ENCODE measurements at regions not wholly inside any gene's neighbourhood (a gene's known extent, or its start where the extent isn't known, plus 50 kb on each side); places are given as distances from the start of the nearest gene placed in this dataset.

DNA sequence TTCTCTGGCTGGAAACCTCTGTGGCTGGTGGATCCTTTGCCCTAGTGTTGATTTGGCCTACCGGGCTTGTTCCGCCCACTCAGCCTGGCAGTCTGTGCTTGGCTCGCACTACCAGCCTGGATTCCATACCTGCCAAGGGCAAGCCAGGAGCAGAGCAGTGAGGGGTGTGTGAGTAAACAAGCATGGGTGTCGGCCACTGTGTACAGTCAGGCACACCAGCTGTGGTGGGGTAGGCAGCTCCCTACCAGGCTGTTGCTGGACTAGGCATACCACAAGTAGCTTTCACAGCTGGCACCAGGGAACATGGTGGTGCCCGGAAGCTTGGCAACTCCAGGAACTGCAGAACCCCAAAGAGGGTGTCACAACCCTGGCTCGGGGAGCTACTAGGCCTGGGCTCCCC, 942.9 kb upstream of the LRRN3 start:
- intact Hi-C loops (cut with DNase I) = no loop called here
- no peak for ATAC-seq
- WGBS, 3 donors = 85 to 89% (median 88%) methylated on average over 6 of the region's 6 CpGs

DNA sequence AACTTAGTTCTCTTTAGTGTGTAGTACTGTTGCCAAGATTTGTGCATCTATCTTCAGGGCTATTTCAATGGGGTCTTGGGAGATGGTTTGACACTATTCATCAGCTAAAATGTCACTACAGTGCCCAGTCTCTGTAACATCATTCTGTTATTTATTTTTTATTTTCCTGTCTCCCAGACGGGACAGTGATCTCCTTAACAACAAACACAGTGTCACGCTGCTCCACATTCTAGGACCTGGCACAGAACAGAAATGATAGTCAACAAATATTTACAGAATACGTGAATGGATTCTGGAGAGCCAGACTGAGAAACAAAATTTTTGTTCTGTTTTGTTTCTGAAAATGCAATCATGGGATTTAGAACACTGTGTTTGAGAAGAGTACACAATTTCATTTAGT, 937.7 kb upstream of the LRRN3 start:
- no peaks in the 10 kb centered on the region for H3K27me3 ChIP-seq (ENCODE audit: insufficient read depth in 3 of 3, low read length in 2 of 3)
- 53 to 67% (median 56%) methylated on average over 3 of the region's 3 CpGs for WGBS, 3 donors
- no peak overlapping the region for H3K27ac ChIP-seq
- H3K4me1 ChIP-seq = no peaks in the 10 kb centered on the region
- no peaks in the 10 kb centered on the region for H3K36me3 ChIP-seq (ENCODE audit: insufficient read depth in 1 of 2, low read depth in 1 of 2)
- no peak for DNase-seq
- H3K4me3 ChIP-seq = no peak overlapping the region
- H3K9me3 ChIP-seq = peaks cover 6% of the 10 kb centered on the region
- TF ChIP-seq, protein P1, sequence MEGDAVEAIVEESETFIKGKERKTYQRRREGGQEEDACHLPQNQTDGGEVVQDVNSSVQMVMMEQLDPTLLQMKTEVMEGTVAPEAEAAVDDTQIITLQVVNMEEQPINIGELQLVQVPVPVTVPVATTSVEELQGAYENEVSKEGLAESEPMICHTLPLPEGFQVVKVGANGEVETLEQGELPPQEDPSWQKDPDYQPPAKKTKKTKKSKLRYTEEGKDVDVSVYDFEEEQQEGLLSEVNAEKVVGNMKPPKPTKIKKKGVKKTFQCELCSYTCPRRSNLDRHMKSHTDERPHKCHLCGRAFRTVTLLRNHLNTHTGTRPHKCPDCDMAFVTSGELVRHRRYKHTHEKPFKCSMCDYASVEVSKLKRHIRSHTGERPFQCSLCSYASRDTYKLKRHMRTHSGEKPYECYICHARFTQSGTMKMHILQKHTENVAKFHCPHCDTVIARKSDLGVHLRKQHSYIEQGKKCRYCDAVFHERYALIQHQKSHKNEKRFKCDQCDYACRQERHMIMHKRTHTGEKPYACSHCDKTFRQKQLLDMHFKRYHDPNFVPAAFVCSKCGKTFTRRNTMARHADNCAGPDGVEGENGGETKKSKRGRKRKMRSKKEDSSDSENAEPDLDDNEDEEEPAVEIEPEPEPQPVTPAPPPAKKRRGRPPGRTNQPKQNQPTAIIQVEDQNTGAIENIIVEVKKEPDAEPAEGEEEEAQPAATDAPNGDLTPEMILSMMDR (IDR thresholded peaks at IDR 0.05) = no peak
- no peak for ATAC-seq
- intact Hi-C loops (cut with DNase I) = no loop called here

More for the DNA sequence above, 942.9 kb upstream of the LRRN3 start:
- DNase-seq = no peak
- Histone ChIP-seq H3K4me3 (no peak overlapping the region), H3K4me1 (no peaks in the 10 kb centered on the region), H3K27me3 (ENCODE audit: insufficient read depth in 3 of 3, low read length in 2 of 3) (no peaks in the 10 kb centered on the region), H3K27ac (no peak overlapping the region), H3K9me3 (peaks cover 15% of the 10 kb centered on the region), H3K36me3 (ENCODE audit: insufficient read depth in 1 of 2, low read depth in 1 of 2) (no peaks in the 10 kb centered on the region)
- TF ChIP-seq, protein P1 (IDR thresholded peaks at IDR 0.05) = no peak

DNA sequence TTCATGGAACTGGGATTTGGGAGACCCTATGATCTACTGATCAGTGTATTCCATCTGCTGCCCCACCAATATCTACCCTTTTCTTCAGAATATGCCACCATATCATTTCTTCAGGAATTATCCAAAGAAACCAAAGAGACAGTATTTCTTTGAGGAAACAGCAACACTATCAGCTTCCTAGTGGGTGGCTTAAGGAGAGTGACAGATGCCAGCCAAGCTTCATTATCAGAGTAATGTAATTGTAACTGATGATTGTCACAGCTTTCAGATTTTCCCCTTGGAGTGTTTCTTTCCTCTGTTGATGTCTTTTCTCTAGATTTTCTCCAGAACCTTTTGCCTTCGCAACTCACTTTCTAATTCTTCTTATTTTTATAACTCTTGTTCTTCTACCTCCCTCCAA, 934.4 kb upstream of the LRRN3 start:
- H3K4me3 ChIP-seq = no peak overlapping the region
- ATAC-seq (no peak), DNase-seq (no peak)
- H3K27me3 ChIP-seq (ENCODE audit: insufficient read depth in 3 of 3, low read length in 2 of 3) = no peaks in the 10 kb centered on the region
- TF ChIP-seq, protein P1 (IDR thresholded peaks at IDR 0.05) = no peak
- no peaks in the 10 kb centered on the region for H3K36me3 ChIP-seq (ENCODE audit: insufficient read depth in 1 of 2, low read depth in 1 of 2)
- 87 to 97% (median 97%) methylated on average over 1 of the region's 1 CpG for WGBS, 3 donors
- intact Hi-C loops (cut with DNase I) = no loop called here
- no peaks in the 10 kb centered on the region for H3K9me3 ChIP-seq
- H3K27ac ChIP-seq = no peak overlapping the region
- no peaks in the 10 kb centered on the region for H3K4me1 ChIP-seq

DNA sequence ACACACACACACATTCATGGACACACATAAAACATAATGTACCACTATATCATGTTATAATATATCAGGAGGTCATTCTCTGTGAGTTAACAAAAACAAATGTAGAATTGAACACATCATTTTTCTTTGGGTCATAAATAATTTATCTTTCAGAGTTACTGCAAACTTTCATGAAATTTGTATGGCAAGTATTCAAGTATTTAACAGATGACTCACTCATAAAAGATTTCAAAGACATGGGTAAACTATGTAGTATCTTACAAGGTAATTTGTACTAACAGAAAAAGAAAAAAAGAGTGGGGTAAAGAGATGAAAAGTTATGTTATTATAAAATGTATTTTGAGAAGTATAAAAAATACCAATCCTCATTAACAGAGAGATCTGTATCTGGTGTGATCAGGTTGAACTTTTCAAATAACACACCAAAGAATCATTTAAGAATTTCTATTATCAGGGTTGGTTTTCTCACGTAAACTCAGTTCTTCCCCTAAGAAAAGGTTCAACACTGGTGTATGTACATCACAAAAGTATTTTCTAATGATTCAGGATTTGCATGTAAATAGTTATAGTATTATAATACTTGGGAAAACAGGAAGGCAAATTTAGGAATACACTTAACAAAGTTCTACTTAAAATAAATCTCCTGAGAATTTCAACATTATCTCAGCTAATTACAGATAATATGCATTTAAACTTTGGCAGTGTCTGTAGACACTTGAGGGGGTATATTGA, 933.1 kb upstream of the LRRN3 start:
- intact Hi-C loops (cut with DNase I) = no loop called here
- ATAC-seq = no peak
- Histone ChIP-seq H3K36me3 (ENCODE audit: insufficient read depth in 1 of 2, low read depth in 1 of 2) (no peaks in the 10 kb centered on the region), H3K4me1 (no peaks in the 10 kb centered on the region), H3K9me3 (no peaks in the 10 kb centered on the region), H3K27ac (no peak overlapping the region), H3K4me3 (no peak overlapping the region), H3K27me3 (ENCODE audit: insufficient read depth in 3 of 3, low read length in 2 of 3) (no peaks in the 10 kb centered on the region)
- 0 to 45% (median 1%) methylated on average over 1 of the region's 1 CpG for WGBS, 3 donors
- TF ChIP-seq, protein P1 (IDR thresholded peaks at IDR 0.05) = no peak
- no peak for DNase-seq

DNA sequence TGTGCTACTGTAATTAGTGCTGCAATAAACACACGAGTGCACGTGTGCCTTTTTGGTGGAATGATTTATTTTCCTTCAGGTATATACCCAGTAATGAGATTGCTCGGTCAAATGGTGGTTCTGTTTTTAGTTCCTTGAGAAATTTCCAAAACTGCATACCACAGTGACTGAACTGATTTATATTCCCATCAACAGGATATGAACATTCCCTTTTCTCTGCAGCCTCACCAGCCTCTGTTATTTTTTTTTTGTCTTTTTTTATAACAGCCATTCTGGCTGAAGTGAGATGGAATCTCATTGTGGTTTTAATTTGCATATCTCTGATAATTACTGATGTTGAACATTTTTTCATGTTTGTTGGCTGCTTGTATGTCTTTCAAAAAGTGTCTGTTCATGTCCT, 922.9 kb upstream of the LRRN3 start:
- no peak for ATAC-seq
- TF ChIP-seq, protein P1 (IDR thresholded peaks at IDR 0.05) = no peak
- no peak overlapping the region for H3K4me3 ChIP-seq
- no peak for DNase-seq
- H3K9me3 ChIP-seq = no peaks in the 10 kb centered on the region
- no peak overlapping the region for H3K27ac ChIP-seq
- 63 to 67% (median 64%) methylated on average over 3 of the region's 3 CpGs for WGBS, 3 donors
- no peaks in the 10 kb centered on the region for H3K4me1 ChIP-seq
- H3K36me3 ChIP-seq (ENCODE audit: insufficient read depth in 1 of 2, low read depth in 1 of 2) = no peaks in the 10 kb centered on the region
- intact Hi-C loops (cut with DNase I) = no loop called here
- H3K27me3 ChIP-seq (ENCODE audit: insufficient read depth in 3 of 3, low read length in 2 of 3) = no peaks in the 10 kb centered on the region
